Kidney glomerular epithelial cell (primary cell): ENCODE measurements at regions not wholly inside any gene's neighbourhood (a gene's known extent, or its start where the extent isn't known, plus 50 kb on each side); places are given as distances from the start of the nearest gene placed in this dataset.
"Not testable (repeated sequence)": the region's sequence is repeated elsewhere in the genome, so short reads cannot be mapped to it uniquely, and the experiment has no call there.

Experiments
- DNase-seq: peaks from one replicate; lab custom pipeline; 2025; lab: John Stamatoyannopoulos, UW

DNA sequence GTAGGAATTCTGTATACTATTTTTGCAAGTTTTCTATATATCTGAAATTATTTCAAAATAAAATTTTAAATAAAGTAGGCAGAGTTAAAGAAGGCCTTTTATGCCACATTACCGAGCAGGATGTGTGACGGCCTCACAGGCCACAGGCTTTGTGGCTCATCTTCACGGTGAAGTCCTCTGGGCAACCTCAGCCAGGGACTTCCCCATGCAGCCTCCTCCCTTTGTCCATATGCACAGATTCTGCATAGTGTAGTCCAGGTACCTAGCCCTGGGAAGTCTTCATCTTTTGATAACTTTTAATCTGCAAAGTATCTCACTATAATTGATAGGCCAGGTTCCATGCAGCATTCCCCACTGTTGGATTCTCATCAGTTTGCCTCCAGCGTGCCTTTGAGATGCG, 62.8 kb downstream of the ARHGAP11B start:
- DNase-seq, result not testable (repeated sequence)

DNA sequence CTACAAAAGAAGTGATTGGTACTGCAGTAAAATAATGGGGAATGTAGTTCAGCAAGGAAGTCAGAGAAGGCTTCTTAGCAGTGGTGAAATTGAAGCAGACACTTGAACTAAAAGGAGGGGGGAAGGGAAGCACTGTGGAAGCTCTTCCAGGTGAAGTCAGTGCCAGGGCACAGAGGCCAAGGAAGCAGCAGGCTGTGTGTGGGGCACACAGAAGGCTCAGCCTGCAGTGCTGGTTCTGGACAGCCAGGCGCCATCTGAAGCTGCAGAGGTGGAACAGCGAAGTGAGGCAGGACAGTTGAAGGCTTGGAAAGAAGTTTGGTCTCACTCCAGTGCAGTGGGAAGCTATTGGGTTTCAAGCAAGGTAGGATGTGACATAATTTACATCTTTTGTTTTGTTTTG, 64.2 kb downstream of the ARHGAP11B start:
- DNase-seq, result not testable (repeated sequence)

DNA sequence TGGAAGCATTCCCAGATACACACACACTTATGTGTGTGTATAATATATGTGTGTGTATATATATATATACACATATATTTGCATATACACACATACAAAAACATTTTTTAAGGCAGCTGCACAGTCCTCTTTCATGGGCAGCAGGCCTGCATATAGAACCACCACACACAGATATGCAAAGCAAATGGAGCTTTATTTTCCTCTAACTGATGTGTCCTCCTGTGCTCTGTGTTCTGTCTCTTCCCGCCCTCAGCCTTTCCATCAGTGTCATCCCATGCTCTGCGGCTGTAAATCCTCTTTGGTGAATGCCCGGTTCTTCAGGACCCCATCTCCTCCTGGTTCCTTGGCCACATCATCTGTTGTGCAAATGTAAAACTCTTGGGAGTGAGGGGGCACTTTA, 69.9 kb downstream of the ARHGAP11B start:
- DNase-seq, result not testable (repeated sequence)

DNA sequence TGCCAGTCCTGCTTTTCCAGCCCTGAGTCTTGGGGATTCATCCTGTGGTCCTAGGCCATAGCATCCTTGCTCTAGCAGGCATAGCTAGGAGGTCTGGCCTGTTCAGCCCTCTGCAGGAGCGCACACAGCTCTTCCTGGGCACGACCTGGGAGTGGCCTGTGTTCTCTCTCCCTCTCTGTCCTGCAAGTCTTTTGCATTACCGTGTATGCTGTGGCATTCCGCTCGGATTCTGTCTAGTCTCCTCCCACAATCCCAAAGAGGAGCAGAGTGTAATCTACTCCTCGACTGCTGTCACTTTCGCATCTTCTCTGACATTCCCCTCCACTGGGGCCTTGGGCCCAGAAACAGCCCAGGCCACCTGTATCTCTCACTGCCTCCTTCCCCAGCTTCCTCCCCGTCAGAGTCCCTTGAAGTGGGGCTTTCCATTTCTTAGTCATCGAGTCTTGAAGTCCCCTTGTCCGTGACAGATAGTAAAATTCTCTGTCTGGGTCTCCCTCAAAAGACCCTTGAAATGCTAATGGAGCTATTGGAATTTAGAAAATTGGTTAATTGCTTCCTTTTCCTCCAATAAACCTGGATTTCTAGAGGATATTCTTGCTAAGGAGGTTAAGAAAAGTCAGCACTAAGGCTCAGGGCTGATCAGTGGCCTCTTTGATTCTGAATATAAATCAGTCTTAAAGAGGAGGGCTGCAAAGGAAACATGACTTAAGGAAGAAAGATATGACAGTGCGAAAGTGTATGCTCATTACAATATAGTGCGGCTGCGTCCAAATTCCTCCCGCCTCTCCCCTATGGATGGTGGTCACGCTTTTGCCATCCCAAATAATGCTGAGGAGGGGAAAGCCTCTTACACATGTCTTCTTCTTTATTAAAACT, 70.7 kb downstream of the ARHGAP11B start:
- not testable (repeated sequence) for DNase-seq

DNA sequence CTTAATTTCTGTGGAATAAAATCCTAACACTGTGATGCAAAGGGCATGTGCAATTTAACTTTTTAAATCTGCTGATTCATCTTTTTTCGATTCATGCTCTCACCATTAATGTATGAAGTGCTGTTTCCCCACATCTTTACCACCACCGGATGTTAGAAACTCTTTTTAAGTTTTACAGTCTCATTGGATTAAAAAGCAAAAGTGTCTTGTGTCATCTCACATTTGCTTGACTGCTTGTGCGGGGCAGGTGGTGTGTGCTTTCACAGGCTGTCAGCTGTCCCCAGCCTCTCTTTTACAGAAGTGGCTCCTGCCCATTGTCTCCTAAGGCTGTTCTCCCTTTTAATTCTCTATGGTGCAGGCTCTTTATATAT, 71.4 kb downstream of the ARHGAP11B start:
- DNase-seq, result not testable (repeated sequence)

DNA sequence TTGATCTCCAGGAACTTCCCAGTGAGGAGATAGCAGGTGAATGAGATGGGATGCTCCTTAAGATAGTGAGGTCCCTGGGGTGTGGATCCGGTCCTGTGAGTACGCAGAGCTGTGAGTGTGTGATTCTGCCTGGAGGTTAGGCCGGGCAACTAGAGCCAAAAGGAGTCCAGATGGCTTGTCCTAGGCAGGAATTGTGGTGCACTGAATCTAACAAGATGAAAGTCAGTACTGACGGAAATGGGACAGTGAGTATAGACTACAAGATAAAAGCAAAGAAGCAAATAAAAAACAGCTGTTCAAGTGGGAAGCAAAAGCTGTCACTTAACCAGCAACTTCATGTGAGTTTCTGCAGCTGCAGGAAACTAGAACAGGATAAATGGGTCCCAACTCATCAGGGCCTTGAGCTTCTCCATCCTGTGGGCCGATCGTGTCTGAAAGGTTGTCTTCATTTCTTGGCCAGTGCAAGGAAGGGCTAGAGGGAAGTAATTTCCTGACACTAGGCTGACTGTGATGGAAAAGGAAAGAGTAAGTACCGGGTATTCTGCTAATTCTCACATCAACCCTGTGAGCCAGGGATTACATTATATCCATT, 74.2 kb downstream of the ARHGAP11B start:
- not testable (repeated sequence) for DNase-seq

DNA sequence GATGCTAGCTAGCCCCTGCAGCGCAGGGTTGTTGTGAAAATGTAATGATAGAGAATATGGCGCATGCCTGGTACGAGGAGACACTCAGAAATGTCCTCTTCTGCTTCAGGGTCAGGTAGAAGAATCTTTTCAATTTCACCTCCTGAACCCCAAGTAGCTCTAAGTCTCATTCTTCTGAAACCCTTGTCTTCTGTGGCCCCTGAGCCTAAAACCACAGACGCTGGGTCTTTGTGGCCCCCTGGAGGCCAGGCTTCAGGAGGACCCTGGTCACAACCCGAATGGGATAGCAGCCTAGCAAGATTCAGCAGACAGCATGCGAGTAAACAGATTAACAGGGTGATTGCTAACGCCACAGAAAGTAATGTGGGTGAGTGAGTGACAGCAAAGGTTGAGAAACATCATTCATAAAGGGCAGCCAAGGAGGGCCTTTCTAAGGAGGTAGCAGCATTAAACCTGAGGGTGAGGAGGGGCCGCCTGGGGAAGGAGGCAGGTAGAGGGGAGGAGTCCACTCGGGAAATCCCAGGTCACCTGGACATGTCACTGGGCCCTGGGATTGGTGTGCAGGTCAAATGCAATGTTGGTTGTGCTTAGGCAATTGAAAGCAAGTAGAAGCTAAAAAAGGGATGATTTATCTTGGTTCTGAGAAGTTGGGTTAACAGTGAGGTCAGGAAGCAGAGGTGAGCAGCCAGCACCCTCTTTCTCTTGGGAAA, 82.2 kb downstream of the ARHGAP11B start:
- DNase-seq, result not testable (repeated sequence)

DNA sequence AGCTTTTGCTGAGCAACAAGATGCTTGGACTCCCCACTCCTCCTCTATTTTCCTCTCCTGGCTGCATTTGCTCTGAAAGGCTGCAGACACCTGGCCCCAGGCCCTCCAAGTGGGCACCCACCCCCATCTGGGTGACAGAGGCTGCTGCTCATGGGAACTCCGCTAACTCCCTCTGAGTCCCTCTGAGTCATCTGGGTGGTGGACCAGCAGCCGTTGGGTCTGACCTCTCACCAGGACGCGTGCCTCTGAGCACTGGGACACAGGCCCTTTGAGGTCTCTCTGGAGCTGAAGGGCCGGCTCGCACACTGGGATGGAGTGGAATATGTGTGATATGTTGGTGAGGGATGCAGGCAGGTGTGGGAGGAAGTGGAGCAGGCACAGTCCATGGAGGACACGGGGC, 82.9 kb downstream of the ARHGAP11B start:
- not testable (repeated sequence) for DNase-seq

DNA sequence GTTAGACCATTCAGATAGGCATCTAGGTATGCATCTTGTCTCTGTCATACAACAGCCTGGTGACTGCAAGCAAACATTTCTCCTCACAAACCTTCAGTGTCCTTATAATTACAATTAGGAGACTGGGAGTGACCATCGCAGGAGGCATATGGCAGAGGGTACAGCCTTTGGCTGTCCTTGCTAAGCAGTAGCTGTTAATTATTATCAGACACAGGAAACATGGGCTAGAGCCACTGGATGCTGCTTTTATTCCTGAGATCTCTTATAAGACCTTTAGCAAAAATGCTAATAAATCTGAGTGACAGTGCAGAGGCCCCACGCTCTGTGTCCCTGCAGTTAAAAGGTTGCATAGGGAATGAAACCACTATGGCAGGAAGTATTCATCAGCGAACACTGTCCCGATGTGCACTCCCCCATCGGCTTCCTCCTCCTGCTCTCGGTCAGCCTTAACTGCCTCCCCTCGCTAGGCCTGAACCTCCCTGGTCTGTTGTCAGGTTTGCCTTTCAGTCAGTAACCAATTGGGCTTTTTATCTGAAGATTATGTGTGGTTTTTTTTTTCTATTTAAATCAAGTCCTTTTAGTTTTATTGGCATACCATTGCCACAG, 92.2 kb downstream of the ARHGAP11B start:
- peak; percentile 6 for DNase-seq

DNA sequence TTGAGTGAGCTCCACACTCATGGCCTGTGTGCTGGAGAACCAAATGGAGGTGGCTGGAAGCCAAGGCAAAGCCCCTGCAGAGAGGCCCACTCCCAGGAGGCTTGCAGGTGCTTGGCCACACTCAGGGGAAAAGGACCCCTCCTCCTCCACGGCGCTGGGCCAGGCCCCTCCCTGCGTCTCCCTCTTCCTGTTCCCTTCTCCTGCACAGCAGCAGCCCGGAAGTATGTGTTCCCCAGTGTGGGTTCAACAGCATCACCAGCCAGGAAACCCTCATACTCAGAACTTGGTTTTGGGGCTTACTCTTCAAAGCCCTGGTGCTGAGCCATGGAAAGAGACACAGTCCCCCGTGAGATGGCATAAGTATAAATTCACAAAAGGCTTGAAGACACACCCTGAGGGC, 93.4 kb downstream of the ARHGAP11B start:
- not testable (repeated sequence) for DNase-seq

DNA sequence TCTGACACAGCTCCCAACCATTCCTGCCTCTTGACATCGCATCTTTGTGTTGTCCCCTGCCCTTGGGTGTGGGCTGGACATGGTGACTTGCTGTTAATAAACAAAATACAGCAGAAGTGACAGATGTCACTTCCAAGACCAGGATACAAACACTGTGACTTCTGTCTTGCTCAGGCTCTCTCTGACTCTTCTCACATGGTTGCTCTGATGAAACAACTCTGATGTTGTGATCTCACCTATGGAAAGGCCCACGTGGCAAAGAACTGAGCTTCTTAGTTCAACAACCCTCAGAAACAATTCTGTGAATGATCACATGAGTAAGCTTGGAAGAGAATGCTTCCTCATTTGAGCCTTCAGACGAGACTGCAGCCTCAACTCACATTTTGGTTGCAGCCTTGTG, 94.9 kb downstream of the ARHGAP11B start:
- DNase-seq, result not testable (repeated sequence)

DNA sequence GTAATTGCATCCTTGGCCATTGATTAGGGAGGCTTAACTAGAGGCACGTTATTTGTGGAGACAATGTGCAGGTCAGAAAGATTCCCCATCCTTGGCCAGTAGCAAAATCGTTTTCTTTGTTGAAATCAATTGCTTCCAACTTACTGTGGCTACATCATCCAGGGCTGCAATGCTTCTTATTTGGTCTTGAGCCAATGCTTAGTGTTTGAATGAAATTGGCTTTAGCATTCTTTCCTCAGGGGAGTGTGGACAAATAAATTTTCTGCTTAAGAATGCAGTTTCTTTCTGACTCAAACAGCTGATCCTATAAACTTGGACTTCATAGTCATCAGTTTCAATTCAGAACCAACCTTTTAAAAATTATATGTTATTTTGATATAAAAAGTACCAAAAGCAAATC, 95.6 kb downstream of the ARHGAP11B start:
- not testable (repeated sequence) for DNase-seq

DNA sequence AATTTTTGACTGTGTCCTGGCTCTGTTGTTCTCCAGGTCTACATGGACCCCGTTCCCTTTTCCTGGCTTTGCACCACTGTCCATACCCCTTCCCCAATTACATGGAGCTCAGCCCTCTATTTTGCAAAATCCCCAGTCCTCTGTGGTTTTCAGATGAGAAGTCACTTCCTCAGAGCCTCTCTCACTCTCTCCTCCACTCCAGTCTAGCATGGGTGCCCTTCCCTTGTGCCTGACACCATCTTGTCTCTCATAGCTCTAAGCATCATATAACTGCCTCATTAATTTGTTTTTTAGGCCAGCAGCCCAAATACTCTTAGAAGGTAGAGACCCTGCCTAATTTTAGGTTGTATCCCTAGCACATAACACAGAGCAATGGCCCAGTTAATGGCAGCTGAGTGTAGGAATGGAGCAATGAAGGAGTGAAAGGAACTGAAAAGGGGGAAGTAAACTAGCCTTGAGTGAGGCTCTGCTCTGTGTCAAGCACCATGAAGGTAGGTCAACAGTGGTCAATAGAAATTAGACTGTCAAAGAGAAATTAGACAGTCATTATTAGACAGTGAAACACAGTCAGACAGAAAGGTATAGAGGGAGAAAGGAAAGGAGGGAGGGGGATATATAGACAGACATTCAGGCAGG, 97.7 kb downstream of the ARHGAP11B start:
- DNase-seq, result not testable (repeated sequence)

DNA sequence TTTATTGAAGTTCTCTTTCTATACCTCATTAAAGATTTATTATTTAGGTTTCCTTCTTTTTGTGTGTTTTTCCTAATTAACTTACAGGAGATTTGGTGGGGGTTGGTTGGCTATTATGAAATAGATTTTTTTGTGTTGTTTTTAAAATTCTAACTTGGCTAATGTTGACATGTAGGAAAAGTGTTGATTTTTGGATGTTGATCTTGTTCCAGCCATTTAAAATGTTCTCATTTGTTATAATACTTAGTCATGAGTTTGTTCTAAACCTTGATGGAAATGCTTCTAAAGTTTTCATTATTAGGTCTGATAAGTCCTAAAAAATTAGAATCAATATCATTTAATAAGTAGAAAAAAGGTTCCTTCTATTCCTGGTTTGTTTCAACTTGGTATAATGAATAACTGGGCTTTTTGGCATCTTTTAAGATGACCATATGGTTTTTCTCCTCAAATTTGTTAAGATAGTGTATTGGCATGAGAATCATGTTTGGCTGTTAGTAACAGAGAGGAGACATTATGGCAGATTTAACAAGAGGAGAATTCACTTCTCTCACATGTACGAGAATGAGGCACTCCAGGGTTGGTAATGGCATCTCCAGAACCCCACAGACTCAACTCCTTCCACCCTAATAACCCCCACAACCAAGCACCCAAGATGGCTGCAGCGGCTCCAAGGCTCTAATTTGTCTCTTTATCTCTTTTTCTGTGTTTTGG, 104.1 kb downstream of the ARHGAP11B start:
- DNase-seq, result not testable (repeated sequence)

DNA sequence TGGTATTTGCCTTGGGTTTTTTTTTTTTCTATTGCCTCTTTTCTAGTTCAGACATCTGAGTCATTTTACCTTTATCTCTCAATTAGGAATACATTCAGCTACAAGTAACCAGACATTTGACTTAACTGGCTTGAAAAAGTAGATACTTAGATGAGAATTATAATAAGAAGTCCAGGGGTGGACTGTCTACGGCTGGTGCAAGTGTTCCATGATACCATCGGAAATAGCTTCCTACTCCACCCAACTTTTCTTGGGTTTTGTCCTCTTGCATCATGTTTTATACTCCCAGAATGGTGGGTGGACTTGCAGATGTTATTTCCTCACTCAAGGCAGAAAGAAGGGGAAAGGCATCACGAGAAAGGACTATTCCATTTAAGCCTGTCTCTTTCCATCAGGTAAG, 104.7 kb downstream of the ARHGAP11B start:
- DNase-seq, result not testable (repeated sequence)

DNA sequence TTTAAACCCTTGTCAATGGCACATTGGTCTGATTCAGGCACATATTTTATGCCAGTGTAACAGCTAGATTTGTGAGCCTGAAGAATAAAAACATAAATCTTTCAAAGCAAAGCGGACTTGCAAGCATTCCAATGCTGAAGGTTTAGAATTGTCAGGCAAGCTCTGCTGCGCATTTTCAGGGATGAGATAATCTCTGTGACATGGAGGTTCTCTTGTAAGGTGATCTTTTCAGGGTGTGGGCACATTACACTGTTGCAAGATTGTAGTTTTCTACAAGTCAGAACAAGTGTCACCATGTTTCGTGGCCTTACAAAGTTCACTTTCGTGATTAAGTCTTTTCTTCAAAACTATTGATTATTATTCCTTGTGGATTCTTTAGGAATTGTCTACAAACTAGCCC, 106.2 kb downstream of the ARHGAP11B start:
- DNase-seq, result not testable (repeated sequence)

DNA sequence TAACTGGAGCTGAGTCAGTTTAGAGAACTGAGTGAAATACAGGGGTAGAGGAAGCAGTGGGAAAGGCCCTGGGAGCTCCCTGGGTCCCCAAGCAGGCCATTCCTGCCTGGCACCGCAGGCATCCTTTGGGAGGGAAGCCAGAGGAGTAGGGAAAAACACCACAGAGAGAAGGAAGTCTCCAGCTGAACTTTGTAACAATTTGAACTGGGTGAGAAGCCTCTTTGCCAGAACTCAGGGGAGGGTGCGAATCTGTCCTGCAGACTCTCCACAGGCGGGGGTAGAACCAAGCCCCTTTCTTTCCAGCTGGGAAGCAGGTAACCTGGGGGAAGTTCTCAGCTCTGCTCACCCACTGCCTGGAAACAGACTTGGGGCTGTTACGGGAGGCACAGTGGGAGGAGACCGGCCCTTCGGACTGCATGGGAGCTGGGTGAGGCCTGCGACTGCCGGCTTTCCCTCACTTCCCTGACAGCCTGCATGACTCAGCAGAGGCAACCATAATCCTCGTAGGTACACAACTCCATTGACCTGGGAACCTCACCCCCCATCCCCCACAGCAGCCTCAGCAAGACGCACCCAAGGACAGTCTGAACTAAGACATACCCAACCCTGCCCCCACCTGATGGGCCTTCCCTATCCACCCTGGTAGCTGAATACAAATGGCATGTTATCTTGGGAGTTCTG, 110.1 kb downstream of the ARHGAP11B start:
- DNase-seq, result not testable (repeated sequence)

DNA sequence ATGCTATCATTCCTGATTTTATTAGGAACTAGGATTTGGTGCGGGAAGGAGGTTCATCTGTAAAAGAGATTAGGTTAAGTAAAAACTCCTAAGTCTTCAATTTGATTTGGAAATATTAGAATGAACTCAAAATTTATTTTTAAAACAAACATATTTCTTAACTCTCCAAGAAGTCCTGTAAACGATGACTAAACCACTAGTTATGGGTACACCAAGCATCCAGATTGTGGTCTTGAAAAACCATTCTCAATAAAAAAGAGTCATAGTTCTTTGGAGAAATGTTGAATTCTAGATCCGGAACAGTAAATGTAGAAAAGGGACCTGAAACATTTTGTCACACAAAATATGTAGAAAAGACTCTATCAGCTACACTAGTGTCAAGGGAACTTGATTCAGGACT, 116.9 kb downstream of the ARHGAP11B start:
- DNase-seq, result not testable (repeated sequence)

DNA sequence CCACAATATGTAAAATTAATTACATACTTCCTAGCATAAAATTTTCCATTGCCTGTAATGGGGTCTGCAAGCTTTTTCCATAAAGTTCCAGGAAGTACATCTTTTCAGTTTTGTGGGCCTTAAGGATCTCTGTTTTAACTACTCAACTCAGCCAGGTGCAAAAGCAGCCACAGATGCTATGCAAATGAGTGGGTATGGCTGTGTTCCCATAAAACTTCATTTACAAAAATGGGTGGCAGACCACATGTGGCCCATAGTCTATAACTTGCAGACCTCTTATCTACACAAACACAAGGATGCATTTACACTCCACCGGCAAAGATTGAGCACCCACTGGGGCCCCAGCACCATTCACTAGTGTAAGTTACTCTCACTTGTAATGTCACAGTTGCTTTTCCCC, 123.1 kb downstream of the ARHGAP11B start:
- not testable (repeated sequence) for DNase-seq

DNA sequence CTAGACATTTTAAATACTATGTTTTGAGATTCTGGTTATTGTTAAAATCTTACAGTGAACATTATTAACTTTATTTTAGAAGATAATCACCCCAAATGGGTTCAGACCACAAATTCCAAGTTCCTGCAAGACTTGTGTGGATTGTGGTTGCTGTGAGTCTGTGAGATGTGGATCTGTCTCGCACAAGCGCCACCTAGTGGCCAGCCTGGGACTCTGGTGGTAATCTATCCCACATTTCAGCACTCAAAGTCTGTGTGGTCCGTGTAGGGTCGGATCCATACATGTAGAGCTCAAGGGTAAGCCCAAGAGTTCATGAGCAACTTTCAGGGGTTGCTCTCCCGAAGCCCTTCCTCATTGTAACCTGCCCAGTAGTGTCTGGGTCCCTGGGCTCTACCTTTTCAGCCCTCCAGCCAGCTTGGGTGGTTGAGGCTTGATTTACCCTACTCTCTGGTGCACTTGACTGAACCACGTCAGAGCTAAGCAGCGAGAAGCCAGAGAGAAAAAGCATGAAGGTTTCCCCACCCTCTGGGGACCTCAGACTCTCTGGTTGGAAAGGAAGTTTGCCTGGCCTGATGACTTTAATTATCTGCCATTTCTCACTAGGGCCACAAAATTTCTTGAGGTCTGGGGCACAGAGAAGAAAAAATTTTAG, 129.2 kb downstream of the ARHGAP11B start:
- not testable (repeated sequence) for DNase-seq
